PC-9 (cell line): ENCODE measurements at regions not wholly inside any gene's neighbourhood (a gene's known extent, or its start where the extent isn't known, plus 50 kb on each side); places are given as distances from the start of the nearest gene placed in this dataset.

Source experiments
- BruUV-seq: library from RNA; stranded (reverse); fragments of 400-500 nt; replicated peaks from 2 replicates; lab custom pipeline; 2021; lab: Mats Ljungman, UMichigan
- CTCF ChIA-PET: fragments of 300-600 bp; sonication (Branson Sonifier 250); formaldehyde crosslinking; loops from one replicate; lab custom pipeline; 2022; ENCODE audit warnings: antibody characterized with exemption; lab: Charles Lee
- POLR2A ChIA-PET: fragments of 300-600 bp; sonication (Branson Sonifier 250); formaldehyde crosslinking; loops from one replicate; lab custom pipeline; 2022; ENCODE audit warnings: antibody characterized with exemption; ENCODE audit not compliant: unreplicated experiment; lab: Charles Lee
- DNase-seq, 2 experiments: peaks; one replicate each; pipeline versions ENCODE4 v3.0.0 to v3.0.0-alpha.2; 2015 to 2022; ENCODE audit warnings: mixed read lengths in 1 of 2
- H2AFZ ChIP-seq: fragments of 200-600 bp; sonication (generic); 2 replicates; pipeline ENCODE4 v1.8.1; 2017; ENCODE audit warnings: antibody characterized with exemption
- H3F3A ChIP-seq: fragments of 200-600 bp; sonication (generic); 2 replicates; pipeline ENCODE4 v1.8.1; 2017; ENCODE audit warnings: antibody characterized with exemption, mild to moderate bottlenecking, low read depth; ENCODE audit not compliant: insufficient read depth
- H3K27ac ChIP-seq: fragments of 200-600 bp; sonication (generic); 2 replicates; pipeline ENCODE4 v1.6.1; 2016; ENCODE audit warnings: mixed run types
- H3K27me3 ChIP-seq: fragments of 200-600 bp; sonication (generic); 2 replicates; pipeline ENCODE4 v1.6.1; 2016; ENCODE audit warnings: low read depth, mixed run types; ENCODE audit not compliant: insufficient read depth
- H3K36me3 ChIP-seq: fragments of 200-600 bp; sonication (generic); 2 replicates; pipeline ENCODE4 v1.6.1; 2016; ENCODE audit warnings: low read depth, mixed run types
- H3K4me1 ChIP-seq: fragments of 200-600 bp; sonication (generic); replicated peaks from 2 replicates; pipeline ENCODE4 v1.6.1; 2016; ENCODE audit warnings: mixed run types; ENCODE audit not compliant: insufficient read depth
- H3K4me2 ChIP-seq: fragments of 200-600 bp; sonication (generic); 2 replicates; pipeline ENCODE4 v1.6.1; 2017; ENCODE audit warnings: mixed run types
- H3K4me3 ChIP-seq: fragments of 200-600 bp; sonication (generic); 2 replicates; pipeline ENCODE4 v1.6.1; 2016; ENCODE audit warnings: mixed run types
- H3K79me2 ChIP-seq: fragments of 200-600 bp; sonication (generic); 2 replicates; pipeline ENCODE4 v1.6.1; 2017; ENCODE audit warnings: low read depth, mixed run types
- H3K9me2 ChIP-seq: fragments of 200-600 bp; sonication (generic); 2 replicates; pipeline ENCODE4 v1.8.1; 2017; ENCODE audit warnings: mild to moderate bottlenecking; ENCODE audit not compliant: insufficient read depth
- H3K9me3 ChIP-seq: fragments of 200-600 bp; sonication (generic); 2 replicates; pipeline ENCODE4 v1.8.1; 2016; ENCODE audit warnings: low read depth; ENCODE audit not compliant: insufficient read depth
- H4K20me1 ChIP-seq: fragments of 200-600 bp; sonication (generic); 2 replicates; pipeline ENCODE4 v1.8.1; 2017; ENCODE audit not compliant: insufficient read depth
- EZH2 ChIP-seq: fragments of 200-600 bp; sonication (generic); IDR thresholded peaks from 2 replicates; pipeline ENCODE4 v1.8.0; 2017; ENCODE audit warnings: antibody characterized with exemption, low read depth
- intact Hi-C: fragments of 100-400 bp; cut with micrococcal nuclease; formaldehyde crosslinking; loops from one replicate; pipeline ENCODE4 v1.10.0; 2022; ENCODE audit not compliant: unreplicated experiment
- TF ChIP-seq, protein P1 (sequence below): fragments of 200-600 bp; sonication (generic); conservative IDR thresholded peaks from 2 replicates; pipeline ENCODE4 v1.6.1; 2017; ENCODE audit warnings: mixed run types, antibody characterized with exemption, mild to moderate bottlenecking, moderate library complexity

- no TSS peak for BruUV-seq
- Histone ChIP-seq H3K36me3 (no peaks in the 10 kb centered on the region), H2AFZ (no peak overlapping the region), H3K9me2 (no peaks in the 10 kb centered on the region), H3K4me3 (no peak overlapping the region), H3K4me2 (no peak overlapping the region), H4K20me1 (no peaks in the 10 kb centered on the region; the same call in 1 of the 2 replicates), H3K4me1 (no peaks in the 10 kb centered on the region), H3K27ac (no peak overlapping the region), H3F3A (no peaks in the 10 kb centered on the region), H3K79me2 (no peaks in the 10 kb centered on the region), H3K9me3 (no peaks in the 10 kb centered on the region), H3K27me3 (no peaks in the 10 kb centered on the region)
- no peak for TF ChIP-seq EZH2
- TF ChIP-seq, protein P1, sequence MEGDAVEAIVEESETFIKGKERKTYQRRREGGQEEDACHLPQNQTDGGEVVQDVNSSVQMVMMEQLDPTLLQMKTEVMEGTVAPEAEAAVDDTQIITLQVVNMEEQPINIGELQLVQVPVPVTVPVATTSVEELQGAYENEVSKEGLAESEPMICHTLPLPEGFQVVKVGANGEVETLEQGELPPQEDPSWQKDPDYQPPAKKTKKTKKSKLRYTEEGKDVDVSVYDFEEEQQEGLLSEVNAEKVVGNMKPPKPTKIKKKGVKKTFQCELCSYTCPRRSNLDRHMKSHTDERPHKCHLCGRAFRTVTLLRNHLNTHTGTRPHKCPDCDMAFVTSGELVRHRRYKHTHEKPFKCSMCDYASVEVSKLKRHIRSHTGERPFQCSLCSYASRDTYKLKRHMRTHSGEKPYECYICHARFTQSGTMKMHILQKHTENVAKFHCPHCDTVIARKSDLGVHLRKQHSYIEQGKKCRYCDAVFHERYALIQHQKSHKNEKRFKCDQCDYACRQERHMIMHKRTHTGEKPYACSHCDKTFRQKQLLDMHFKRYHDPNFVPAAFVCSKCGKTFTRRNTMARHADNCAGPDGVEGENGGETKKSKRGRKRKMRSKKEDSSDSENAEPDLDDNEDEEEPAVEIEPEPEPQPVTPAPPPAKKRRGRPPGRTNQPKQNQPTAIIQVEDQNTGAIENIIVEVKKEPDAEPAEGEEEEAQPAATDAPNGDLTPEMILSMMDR, result no peak
- ChIA-PET POLR2A (no interaction called here), CTCF (no interaction called here)
- DNase-seq, result no peak
- intact Hi-C loops, result no loop called here
Measured at GRCh38 chr13:63041640-63042414, 1626.2 kb upstream of the PCDH20 start.

DNA sequence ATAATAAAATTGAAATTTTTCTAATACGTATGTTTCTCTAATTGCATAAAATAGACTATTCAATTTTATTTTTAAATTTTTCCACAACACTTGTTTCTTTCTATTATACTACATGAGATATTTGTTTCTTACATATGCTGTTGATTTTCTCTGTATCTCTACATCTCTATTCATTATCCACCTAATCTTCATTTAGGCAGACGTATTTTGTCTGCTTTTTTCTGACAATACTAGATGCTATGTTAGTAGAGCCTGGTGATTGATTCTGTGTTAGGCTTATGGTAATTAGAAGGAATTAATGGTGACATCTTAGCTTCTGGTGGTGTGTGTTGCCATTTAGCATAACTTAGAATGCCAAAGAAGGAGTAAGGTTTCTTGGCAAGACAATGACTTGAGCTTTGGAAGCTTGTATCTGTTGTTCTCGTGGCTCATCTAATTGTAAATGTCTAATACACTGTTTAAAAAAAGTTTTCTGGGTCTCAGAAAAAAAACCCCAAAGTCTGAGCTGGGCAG, 1610.7 kb upstream of the PCDH20 start:
- Histone ChIP-seq H3K27me3 (no peaks in the 10 kb centered on the region), H3K9me2 (no peaks in the 10 kb centered on the region), H3K27ac (no peak overlapping the region), H4K20me1 (no peaks in the 10 kb centered on the region), H2AFZ (no peak overlapping the region), H3K36me3 (no peaks in the 10 kb centered on the region), H3K4me2 (no peak overlapping the region), H3F3A (no peaks in the 10 kb centered on the region), H3K9me3 (no peaks in the 10 kb centered on the region), H3K4me3 (no peak overlapping the region), H3K79me2 (no peaks in the 10 kb centered on the region), H3K4me1 (no peaks in the 10 kb centered on the region)
- CTCF ChIA-PET, result no interaction called here
- no peak for DNase-seq
- TF ChIP-seq EZH2, result no peak
- TF ChIP-seq, protein P1, result no peak
- intact Hi-C loops, result no loop called here
- no TSS peak for BruUV-seq
- POLR2A ChIA-PET, result no interaction called here

GRCh38 chr13:63025741-63026140, 1610.1 kb upstream of the PCDH20 start:
- Histone ChIP-seq H3K9me3 (no peaks in the 10 kb centered on the region), H4K20me1 (no peaks in the 10 kb centered on the region), H3K79me2 (no peaks in the 10 kb centered on the region), H3K36me3 (no peaks in the 10 kb centered on the region), H3K9me2 (no peaks in the 10 kb centered on the region), H3K27me3 (no peaks in the 10 kb centered on the region), H3K4me3 (no peak overlapping the region), H3K27ac (no peak overlapping the region), H3K4me2 (no peak overlapping the region), H3F3A (no peaks in the 10 kb centered on the region), H3K4me1 (no peaks in the 10 kb centered on the region), H2AFZ (no peak overlapping the region)
- BruUV-seq, result no TSS peak
- ChIA-PET CTCF (no interaction called here), POLR2A (no interaction called here)
- DNase-seq, result no peak
- TF ChIP-seq EZH2, result no peak
- TF ChIP-seq, protein P1, result no peak
- intact Hi-C loops, result no loop called here
